ENCODE measurements at regions not wholly inside any gene's neighbourhood (a gene's known extent, or its start where the extent isn't known, plus 50 kb on each side); places are given as distances from the start of the nearest gene placed in this dataset.

- TF ChIP-seq, protein P1, sequence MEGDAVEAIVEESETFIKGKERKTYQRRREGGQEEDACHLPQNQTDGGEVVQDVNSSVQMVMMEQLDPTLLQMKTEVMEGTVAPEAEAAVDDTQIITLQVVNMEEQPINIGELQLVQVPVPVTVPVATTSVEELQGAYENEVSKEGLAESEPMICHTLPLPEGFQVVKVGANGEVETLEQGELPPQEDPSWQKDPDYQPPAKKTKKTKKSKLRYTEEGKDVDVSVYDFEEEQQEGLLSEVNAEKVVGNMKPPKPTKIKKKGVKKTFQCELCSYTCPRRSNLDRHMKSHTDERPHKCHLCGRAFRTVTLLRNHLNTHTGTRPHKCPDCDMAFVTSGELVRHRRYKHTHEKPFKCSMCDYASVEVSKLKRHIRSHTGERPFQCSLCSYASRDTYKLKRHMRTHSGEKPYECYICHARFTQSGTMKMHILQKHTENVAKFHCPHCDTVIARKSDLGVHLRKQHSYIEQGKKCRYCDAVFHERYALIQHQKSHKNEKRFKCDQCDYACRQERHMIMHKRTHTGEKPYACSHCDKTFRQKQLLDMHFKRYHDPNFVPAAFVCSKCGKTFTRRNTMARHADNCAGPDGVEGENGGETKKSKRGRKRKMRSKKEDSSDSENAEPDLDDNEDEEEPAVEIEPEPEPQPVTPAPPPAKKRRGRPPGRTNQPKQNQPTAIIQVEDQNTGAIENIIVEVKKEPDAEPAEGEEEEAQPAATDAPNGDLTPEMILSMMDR (conservative IDR thresholded peaks at IDR 0.05; ENCODE audit: low read depth, low read length), result no peak
- TF ChIP-seq EZH2phosphoT487 (IDR thresholded peaks at IDR 0.05; ENCODE audit: borderline replicate concordance, low read length), result no peak
These were observed 92.5 kb upstream of the STOX2 start for GRCh38 chr4:183812567-183812966.
